NB4 (cell line): ENCODE measurements at regions not wholly inside any gene's neighbourhood (a gene's known extent, or its start where the extent isn't known, plus 50 kb on each side); places are given as distances from the start of the nearest gene placed in this dataset.

Source experiments
- POLR2A ChIP-seq: IDR thresholded peaks from 2 replicates; pipeline ENCODE4 v1.6.1; 2011; ENCODE audit warnings: mild to moderate bottlenecking; ENCODE audit not compliant: insufficient read length; ENCODE audit errors: extremely low read depth
- TF ChIP-seq, protein P1 (sequence below): IDR thresholded peaks from one replicate; pipeline ENCODE4 v1.5.1; 2012; ENCODE audit warnings: low read depth, low read length

DNA sequence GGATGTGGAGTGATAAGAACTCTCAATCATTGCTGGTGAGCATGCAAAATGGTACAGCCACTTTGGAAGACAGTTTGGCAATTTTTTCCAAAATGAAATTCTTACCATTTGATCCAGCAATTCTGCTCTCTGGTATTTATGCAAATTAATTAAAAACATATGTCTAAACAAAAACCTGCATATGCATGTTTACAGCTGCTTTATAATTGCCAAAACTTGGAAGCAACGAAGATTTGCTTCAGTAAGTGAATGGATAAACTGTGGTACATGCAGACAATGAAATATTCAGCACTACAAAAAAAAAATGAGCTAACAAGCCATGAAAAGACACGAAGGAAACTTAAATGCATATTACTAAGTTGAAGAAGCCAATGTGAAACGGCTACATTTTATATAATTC lies 55.5 kb upstream of the SMLR1 start:
- TF ChIP-seq, protein P1, sequence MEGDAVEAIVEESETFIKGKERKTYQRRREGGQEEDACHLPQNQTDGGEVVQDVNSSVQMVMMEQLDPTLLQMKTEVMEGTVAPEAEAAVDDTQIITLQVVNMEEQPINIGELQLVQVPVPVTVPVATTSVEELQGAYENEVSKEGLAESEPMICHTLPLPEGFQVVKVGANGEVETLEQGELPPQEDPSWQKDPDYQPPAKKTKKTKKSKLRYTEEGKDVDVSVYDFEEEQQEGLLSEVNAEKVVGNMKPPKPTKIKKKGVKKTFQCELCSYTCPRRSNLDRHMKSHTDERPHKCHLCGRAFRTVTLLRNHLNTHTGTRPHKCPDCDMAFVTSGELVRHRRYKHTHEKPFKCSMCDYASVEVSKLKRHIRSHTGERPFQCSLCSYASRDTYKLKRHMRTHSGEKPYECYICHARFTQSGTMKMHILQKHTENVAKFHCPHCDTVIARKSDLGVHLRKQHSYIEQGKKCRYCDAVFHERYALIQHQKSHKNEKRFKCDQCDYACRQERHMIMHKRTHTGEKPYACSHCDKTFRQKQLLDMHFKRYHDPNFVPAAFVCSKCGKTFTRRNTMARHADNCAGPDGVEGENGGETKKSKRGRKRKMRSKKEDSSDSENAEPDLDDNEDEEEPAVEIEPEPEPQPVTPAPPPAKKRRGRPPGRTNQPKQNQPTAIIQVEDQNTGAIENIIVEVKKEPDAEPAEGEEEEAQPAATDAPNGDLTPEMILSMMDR = no peak
- no peak for TF ChIP-seq POLR2A
